ENCODE measurements at regions not wholly inside any gene's neighbourhood (a gene's known extent, or its start where the extent isn't known, plus 50 kb on each side); places are given as distances from the start of the nearest gene placed in this dataset.

- Histone ChIP-seq H3K9me3 (ENCODE audit: severe bottlenecking) (no peaks in the 10 kb centered on the region), H3K27me3 (ENCODE audit: insufficient read depth, low read depth, severe bottlenecking) (no peaks in the 10 kb centered on the region), H3K36me3 (no peaks in the 10 kb centered on the region), H3K4me3 (ENCODE audit: low read depth, low read length) (no peak overlapping the region), H3K27ac (no peak overlapping the region)
- no peak for DNase-seq
- TF ChIP-seq CTCF (IDR thresholded peaks at IDR 0.05; ENCODE audit: low read depth, low read length) = no peak
These were observed 186.5 kb upstream of the ONECUT1 start for GRCh38 chr15:52976516-52977075.

- DNase-seq = no peak
- H3K4me3 ChIP-seq (ENCODE audit: low read depth, low read length) = no peak overlapping the region
These were observed 185.9 kb upstream of the ONECUT1 start for GRCh38 chr15:52975941-52976449.

GRCh38 chr15:52963865-52964264 lies 173.7 kb upstream of the ONECUT1 start:
- no peaks in the 10 kb centered on the region for H3K36me3 ChIP-seq
- no peak overlapping the region for H3K27ac ChIP-seq
- no peak for TF ChIP-seq CTCF (IDR thresholded peaks at IDR 0.05; ENCODE audit: low read depth, low read length)
- no peak overlapping the region for H3K4me3 ChIP-seq (ENCODE audit: low read depth, low read length)
- no peak for DNase-seq
- H3K27me3 ChIP-seq (ENCODE audit: insufficient read depth, low read depth, severe bottlenecking) = no peaks in the 10 kb centered on the region
- H3K9me3 ChIP-seq (ENCODE audit: severe bottlenecking) = no peaks in the 10 kb centered on the region

More at GRCh38 chr15:52975941-52976449, 185.9 kb upstream of the ONECUT1 start:
- Histone ChIP-seq H3K9me3 (ENCODE audit: severe bottlenecking) (no peaks in the 10 kb centered on the region), H3K27ac (no peak overlapping the region), H3K36me3 (no peaks in the 10 kb centered on the region), H3K27me3 (ENCODE audit: insufficient read depth, low read depth, severe bottlenecking) (no peaks in the 10 kb centered on the region)
- TF ChIP-seq CTCF (IDR thresholded peaks at IDR 0.05; ENCODE audit: low read depth, low read length) = no peak

GRCh38 chr15:52960283-52960682 lies 170.1 kb upstream of the ONECUT1 start:
- no peaks in the 10 kb centered on the region for H3K9me3 ChIP-seq (ENCODE audit: severe bottlenecking)
- DNase-seq = no peak
- no peak overlapping the region for H3K4me3 ChIP-seq (ENCODE audit: low read depth, low read length)
- no peak overlapping the region for H3K27ac ChIP-seq
- no peaks in the 10 kb centered on the region for H3K36me3 ChIP-seq
- H3K27me3 ChIP-seq (ENCODE audit: insufficient read depth, low read depth, severe bottlenecking) = no peaks in the 10 kb centered on the region
- TF ChIP-seq CTCF (IDR thresholded peaks at IDR 0.05; ENCODE audit: low read depth, low read length) = no peak

- no peaks in the 10 kb centered on the region for H3K36me3 ChIP-seq
- H3K27me3 ChIP-seq (ENCODE audit: insufficient read depth, low read depth, severe bottlenecking) = no peaks in the 10 kb centered on the region
- DNase-seq = no peak
- H3K9me3 ChIP-seq (ENCODE audit: severe bottlenecking) = no peaks in the 10 kb centered on the region
- no peak for TF ChIP-seq CTCF (IDR thresholded peaks at IDR 0.05; ENCODE audit: low read depth, low read length)
- no peak overlapping the region for H3K27ac ChIP-seq
- no peak overlapping the region for H3K4me3 ChIP-seq (ENCODE audit: low read depth, low read length)
These were observed 153.6 kb upstream of the ONECUT1 start for GRCh38 chr15:52943746-52944145.

GRCh38 chr15:52936489-52936888 lies 146.4 kb upstream of the ONECUT1 start:
- no peak for DNase-seq
- TF ChIP-seq CTCF (IDR thresholded peaks at IDR 0.05; ENCODE audit: low read depth, low read length) = no peak
- Histone ChIP-seq H3K27me3 (ENCODE audit: insufficient read depth, low read depth, severe bottlenecking) (no peaks in the 10 kb centered on the region), H3K36me3 (no peaks in the 10 kb centered on the region), H3K27ac (no peak overlapping the region), H3K4me3 (ENCODE audit: low read depth, low read length) (no peak overlapping the region), H3K9me3 (ENCODE audit: severe bottlenecking) (no peaks in the 10 kb centered on the region)

Data from WERI-Rb-1 (cell line).